ENCODE measurements at regions not wholly inside any gene's neighbourhood (a gene's known extent, or its start where the extent isn't known, plus 50 kb on each side); places are given as distances from the start of the nearest gene placed in this dataset.
"Not testable (repeated sequence)": the region's sequence is repeated elsewhere in the genome, so short reads cannot be mapped to it uniquely, and the experiment has no call there.

DNA sequence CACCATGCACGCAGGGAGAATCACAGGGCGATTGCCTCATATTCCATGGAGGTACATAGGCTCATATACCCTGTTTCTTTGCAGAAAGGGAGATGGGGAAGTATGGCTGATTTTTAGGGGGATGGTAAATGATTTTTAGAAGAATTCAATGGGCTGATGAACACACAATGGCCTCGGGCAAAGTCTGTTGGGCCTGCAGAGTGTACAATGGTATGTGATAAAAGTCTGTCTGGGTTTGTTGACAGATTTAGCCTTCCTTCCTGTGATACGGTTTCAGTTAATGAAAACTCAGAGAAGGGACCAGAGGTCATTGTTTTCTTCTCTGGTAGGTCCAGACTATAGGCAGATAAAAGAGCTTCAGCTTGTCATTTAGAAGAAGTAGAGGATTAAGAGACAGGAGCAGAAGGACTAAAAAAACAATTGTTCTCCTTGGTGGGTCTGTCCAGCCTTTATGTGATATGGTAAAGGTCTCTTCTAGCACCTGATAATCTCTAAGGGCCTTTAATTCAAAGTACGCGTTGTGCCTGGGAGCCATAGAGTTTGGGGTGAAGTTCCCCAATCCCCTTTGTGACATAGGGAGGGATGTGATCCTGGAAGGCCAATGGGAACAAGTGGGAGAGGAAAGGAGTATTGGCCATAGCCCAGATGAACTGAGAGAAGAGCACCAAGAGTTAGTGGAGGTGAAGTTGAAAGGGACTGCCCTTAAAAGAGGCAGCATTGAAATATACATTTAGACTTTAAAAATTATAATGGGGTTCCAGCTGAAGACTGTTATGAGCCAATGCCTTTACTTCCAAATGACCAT is 107.5 kb upstream of the SERPINE2 start:
- DNase-seq, result no peak

DNA sequence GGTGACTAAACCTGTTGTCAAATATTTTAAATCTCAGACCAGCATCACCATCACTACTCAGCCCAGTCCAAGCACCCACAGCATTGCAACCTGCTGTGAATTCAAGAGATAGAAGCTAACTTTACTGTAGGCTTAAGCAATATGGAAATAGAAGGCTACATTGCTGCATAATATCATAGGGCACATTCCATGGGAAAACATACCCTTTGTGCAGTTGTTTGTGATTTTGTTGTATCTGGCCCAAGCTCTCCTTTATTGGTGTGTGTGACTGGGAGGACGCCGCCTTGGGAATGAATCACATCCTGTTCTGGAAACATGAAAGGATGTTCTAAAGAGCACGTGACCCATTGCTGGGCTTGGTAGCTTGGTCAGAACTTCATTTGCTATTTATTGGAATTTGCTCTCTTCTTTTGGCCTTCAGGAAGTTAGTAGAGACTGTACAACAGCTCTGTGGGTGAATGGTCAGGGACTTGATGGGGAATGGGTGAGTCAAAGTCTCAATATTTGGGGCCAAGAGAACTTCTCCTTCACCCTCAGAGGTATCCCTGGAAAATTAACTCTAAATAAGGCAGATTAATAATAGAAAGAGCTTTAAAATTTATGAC is 106.8 kb upstream of the SERPINE2 start:
- DNase-seq, result no peak

DNA sequence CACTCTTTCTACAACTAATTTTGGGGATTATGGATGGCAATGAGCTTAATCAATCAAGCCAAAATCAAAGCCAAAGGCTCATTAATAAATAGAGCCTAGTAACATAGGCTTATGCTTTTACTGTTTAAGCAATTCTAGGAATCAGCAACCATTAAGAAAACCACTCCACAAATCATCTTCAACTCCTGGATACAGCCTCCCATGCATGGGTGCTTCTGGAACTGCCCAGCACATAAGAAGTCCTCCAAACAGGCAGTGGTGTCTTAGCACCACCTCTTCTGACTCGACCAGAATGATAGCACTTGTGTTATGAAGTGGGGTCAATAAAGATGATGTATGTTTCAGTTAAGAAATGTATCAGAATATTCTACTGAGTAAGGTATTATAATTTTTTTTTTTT is 104.4 kb upstream of the SERPINE2 start:
- no peak for DNase-seq

DNA sequence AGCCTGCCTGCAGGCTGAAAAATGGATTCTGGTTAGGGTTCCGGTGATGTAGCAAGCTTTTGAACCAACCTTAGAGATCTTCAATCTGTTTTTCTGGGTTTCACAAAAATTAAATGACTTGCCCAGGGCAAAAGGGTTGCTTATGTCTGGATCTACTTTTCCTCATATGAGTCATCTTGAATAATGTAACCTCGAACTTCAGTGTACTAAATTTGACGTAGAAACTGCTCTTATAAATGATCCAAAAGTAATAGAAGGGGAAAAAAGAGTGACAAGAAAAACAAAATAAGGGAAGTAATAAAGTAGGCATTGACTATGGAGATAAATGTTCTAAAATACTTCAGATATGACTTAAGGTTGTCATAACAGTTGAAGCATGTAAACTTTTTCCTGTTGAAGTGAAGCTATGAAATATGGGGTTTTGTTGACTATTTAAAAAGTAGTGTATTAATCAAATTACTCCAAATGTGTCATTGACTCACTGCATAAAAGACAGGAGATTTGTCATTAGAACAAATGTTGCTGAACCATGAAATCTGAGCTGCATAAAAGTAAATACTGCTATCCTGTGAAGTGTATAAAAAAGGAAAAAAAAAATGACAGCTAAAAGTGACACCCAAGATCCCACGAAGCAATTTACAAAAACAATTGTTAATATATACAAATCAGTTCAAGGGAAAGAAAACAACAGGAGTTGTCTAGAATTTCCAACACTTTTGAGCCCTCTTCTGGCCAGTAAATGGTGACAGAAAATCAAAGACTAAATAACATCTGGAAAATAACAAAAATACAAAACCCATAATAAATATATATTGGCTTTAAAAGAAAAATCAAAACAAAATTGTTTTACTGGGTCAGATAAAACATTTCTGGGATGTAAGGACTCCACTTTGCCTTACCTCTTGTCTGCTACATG is 103.6 kb upstream of the SERPINE2 start:
- DNase-seq, result no peak

DNA sequence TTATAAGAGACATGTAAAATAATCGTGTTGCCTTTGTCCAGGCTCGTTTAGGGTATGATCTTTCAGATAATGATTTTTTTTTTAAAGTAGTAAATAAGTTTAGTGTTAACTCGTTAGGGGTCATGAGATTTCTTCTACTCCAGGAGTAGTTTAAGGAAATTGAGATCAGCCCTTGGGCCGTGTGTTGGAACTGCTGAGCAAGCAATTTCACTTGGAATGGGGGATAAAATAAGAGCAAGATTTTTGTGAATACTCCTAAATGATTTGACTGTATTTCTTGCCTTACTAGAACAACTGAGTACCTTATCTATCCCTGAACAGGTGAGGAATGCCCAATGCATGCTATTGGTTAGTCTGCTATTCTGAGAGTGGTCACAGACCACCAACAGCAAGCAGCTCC is 102.2 kb upstream of the SERPINE2 start:
- no peak for DNase-seq

DNA sequence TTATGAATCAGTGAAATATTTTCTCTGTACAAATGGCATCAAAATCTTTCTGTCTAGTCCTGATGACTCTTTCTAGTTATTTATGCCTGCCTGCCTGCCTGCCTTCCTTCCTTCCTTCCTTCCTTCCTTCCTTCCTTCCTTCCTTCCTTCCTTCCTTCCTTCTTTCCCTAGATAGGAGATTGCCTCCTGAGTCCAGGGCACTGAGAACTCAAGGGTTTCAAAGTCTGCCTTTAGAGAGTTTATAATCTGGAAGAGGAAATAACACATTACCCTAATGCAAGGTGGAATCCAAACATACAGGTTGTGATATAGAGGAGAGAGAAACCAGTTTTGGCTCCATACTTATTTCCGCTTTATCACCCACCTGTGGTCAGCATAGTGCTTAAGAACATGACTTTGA is 98.1 kb upstream of the SERPINE2 start:
- no peak for DNase-seq

DNA sequence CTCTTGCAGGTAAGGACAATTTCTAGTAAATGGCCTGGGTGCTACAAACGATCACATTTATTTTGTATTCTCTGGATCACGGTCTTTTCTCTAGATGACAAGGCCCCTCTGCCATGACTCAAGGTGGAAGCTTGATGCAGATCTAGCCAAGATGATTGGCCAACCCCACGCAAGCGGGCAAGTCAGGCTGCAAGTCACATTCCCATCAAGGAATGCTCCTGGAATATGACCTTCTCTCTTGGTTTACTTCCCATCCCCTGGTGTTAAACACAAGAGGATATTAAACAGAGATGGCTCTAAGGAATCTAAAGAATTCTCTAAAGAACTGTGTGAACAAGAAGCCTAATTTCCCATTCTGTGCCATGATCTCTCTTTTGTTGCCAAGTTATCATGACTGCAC is 97.3 kb upstream of the SERPINE2 start:
- no peak for DNase-seq

DNA sequence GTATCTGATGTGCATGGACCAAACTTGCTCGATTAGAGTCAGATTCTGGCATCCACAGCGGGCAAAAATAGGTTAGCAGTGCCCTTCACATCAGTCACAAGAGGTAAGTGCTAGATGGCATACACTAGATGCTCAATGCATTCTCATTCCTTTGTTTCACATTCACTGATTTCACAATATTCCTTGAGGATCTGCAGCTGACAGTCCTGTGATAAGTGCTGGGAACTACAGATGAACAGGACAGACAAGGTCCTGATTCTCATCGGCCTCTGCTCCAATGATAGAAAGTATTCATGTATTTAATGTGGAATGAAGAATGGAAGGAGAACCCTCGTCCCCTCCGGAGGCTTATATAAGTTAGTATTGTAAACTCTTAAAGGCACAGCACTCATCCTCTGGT is 96.8 kb upstream of the SERPINE2 start:
- DNase-seq, result no peak

DNA sequence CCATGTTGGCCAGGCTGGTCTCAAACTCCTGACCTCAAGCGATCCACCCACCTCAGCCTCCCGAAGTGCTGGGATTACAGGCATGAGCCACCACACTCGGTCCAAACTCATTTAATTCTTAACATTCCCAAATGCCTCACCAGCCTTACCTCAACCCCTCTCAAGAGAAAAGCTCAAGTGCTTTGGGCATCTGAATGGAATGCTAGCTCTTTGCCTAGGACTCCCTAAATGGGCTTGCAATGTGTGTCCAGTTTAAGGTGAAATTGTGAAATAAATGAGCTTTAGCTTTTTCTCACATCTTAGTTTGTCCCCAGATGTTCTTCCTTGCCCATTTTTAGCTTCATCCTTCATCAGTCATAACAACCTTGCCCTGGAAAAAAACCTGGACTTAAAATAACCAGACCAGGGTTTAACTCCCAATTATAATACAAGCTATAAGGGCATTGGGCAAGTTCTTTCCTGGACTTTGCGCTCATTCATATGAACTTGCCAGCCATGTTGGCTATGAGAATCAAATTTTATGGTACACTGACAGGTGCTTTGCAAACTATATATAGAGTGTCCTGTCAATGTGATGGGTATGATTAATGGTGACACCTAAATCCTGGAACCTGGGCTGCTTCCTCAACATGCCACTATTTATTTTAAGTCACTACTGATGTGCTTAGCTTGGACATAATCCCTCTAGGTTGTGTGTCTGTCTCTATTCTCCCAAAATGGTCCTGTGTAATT is 95.1 kb upstream of the SERPINE2 start:
- DNase-seq, result no peak

DNA sequence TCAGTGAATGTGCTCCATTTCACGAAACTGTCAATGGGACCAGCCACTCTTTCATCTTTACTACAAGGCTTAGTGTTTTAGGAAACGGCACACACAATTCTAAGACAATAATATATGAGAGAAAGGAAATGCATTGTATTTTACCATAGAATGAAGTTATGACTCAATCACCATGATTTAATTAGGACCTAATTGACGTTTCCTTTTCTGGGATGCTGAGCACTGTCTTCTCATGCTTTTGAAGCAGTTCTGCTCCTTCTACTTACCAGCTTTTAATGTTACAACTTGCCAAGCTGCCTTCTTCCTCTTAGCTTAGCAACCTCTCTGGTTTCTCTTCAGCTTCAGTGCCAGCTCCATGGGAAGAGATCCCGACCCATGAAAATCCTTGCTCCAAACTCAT is 94.3 kb upstream of the SERPINE2 start:
- DNase-seq, result no peak

DNA sequence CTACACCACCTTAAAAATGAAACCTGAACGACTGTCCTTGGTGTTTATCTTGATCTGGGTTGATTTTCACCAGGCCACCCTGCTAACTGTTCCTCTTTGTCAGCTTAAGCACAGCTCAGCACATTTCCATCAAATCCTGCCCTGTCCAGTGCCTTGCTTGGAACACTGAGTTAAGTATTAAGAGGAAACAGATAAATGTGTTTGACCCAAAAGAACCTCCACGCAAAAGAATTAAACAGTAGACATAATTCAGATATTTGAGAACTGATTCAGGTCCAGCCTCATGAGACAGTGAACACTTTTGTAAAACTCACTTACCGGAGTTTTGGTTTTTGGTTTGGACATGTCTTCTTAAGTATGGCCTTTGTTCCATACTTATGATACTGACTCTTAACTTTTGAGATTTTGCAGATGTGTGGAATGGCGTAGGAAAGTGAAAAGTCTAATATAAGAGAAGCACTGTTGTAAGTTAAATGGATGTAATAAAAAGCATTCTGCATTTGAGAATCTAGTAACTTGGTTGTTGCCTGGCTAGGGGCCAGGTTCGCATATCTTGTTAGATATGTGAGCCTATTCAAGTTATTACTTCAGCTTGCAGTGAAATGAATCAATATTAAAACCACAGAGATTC is 88.9 kb upstream of the SERPINE2 start:
- no peak for DNase-seq

DNA sequence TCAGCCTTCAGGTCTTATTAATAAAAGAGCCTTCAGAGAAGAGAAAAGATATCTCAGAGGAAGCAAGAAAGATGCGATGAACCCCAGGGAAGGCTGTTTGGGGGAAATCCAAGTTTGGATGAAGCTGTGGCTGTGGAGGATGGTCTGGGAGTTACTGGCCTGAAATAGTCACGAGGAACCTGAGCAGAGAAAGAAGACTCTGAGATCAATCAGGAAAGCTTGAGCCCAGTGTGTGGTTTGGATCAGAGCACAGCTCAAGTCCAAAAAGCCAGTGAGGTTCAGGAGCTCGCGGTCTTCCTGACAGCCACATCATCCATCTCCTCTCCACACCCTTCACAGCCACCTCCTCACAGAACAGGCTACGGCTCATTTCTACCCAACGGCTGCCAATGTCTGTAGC is 87.4 kb upstream of the SERPINE2 start:
- no peak for DNase-seq

DNA sequence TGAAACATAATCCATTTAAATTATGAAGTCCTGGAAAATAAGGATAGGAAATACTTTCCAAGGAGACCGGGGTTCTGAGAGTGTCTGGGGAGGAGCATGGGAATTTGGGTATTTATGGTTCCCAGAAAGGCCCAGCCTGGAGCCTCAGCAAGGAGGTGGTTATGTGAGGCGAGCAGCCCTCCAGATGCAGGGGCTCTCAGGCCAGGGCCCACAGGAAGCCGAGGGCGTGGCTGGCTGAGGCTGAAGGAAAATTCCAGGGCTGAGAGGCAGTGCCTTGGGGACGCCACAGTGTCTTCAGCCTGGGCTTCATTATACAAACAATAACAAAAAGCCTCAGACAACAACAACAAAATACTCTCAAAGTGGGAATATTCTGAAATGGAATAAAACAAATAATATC is 86.9 kb upstream of the SERPINE2 start:
- DNase-seq, result no peak

DNA sequence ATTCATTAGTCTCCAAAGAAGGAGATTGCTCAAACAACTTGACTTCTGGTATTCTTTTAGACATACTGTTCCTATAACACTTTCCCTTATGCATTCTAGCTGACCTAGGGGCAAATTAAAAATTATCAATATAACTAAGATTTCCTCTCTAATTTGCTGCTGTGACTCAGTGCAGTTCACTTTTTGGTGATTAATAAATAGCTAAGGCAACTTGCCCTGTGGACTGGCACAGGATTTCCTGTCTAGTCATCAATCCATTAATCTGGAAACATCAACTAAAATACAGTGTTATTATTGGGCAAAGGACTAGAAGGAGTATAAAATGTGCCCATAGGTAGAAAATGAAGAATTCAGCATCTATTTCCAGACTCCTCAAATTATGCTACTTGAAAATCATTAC is 83.5 kb upstream of the SERPINE2 start:
- DNase-seq, result no peak

DNA sequence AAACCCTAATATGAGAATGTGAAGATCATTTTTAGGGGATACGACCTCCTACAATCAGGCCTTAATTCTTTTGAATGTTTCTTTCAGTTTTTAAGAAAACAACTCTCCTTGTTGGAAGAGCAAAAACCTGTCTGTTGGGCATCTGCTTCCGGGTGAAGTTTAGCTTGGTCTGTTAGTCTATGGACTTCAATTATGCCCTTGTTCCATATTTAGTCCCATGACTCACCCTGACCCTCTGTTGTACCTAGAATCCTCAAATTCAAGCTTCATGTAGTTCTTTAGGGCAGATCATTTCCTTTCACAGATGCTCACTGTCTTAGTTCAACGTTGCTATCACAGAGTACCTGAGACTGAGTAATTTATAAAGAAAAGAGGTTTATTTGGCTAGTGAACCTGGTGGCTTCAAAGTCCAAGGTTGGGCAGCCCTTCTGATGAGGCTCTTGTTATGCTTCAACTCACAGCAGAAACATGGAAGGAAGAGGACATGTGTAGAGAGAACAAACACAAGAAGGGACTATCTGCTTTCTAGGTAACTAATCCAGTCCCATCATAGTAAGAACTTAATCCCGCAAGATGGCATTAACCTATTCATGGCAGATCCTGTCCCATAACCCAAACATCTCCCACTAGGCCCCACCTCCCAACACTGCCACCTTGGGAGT is 82.5 kb upstream of the SERPINE2 start:
- DNase-seq, result no peak

DNA sequence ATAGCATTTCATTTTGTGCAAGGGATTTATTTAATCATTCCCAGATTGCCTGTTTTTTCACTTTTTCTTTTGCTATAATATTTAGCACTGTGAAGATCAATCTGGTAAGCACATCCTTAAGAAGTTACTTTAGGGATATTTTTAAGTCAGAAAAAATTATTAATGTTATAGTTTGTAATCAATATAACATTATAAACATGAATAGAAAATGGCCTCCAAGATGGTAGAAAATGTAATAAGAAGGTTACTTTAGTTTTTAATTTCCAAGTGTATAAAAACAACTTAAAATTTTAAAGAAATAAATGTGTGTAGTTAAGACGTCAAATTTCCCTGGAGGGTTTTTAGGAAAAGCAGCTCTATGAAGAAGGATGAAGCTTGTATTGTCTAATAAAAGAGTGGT is 81.9 kb upstream of the SERPINE2 start:
- DNase-seq, result no peak

DNA sequence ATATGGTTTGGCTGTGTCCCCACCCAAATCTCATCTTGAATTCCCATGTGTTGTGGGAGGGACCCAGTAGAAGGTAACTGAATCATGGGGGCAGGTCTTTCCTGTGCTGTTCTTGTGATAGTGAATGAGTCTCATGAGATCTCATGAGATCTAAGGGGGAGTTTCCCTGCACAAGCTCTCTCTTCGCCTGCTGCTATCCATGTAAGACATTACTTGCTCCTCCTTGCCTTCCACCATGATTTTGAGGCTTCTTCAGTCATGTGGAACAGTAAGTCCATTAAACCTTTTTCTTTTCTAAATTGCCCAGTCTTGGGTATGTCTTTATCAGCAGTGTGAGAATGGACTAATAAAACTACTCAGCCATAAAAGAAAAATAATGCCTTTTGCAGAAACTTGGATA is 80.8 kb upstream of the SERPINE2 start:
- not testable (repeated sequence) for DNase-seq

DNA sequence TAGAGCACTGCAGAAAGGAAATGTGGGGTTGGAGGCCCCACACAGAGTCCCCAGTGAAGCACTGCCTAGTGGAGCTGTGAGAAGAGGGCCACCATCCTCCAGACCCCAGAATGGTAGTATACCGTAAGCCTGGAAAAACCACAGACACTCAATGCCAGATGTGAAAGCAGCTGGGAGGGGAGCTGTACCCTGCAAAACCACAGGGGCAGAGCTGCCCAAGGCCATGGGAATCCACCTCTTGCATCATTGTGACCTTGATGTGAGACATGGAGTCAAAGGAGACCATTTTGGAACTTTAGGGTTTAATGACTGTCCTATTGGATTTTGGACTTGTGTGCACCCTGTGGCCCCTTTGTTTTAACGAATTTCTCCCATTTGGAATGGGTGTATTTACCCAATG is 75.3 kb upstream of the SERPINE2 start:
- DNase-seq, result no peak

DNA sequence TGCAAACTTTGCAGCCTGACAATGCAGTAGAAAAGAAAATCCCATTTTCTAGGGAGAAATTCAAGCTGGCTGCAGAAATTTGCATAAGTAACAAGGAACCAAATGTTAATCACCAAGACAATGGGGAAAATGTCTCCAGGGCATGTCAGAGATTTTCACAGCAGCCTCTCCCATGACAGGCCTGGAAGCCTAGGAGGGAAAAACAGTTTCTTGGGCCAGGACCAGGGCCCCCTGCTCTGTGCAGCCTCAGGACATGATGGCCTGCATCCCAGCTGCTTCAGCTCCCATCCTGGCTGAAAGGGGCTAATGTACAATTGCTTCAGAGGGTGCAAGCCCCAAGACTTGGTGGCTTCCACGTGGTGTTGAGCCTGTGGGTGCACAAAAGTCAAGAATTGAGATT is 74.8 kb upstream of the SERPINE2 start:
- not testable (repeated sequence) for DNase-seq

DNA sequence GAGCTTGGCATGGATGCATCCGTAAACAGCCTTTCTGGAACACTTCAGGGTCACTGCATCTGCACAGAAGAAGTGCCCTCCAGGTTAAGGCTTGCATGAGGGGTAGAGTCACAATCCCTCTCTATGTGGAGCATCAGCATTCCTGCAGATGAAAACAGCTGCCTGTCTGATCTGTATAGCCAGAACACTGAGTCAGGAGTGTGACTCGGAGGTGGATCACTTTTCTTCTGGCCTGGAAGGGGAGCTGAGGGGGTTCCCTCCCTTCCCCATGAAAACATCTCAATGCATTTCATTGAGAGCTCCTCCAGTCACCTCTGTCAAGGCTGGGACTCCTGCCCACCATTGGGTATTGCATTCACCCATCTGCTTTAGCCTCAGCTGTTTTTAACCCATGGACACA is 72.5 kb upstream of the SERPINE2 start:
- no peak for DNase-seq

DNA sequence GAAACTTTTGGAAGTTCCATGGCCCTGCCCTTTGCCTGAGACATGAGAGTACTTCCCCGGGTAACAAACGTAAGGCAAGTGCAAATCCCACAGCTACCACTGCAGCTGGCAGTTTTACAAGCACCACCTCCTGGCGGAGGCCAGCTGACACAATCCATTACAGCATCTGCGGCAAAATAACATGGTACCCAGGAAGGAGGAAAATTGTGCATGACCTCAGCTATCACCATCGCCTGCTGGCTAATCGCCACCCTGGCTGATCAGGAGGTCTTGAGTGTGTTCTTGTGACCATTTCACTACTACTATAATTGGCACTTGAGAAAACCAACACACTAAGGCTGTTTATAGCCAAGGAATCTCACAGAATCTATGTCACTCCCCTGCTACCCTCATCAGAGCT is 71.7 kb upstream of the SERPINE2 start:
- no peak for DNase-seq

DNA sequence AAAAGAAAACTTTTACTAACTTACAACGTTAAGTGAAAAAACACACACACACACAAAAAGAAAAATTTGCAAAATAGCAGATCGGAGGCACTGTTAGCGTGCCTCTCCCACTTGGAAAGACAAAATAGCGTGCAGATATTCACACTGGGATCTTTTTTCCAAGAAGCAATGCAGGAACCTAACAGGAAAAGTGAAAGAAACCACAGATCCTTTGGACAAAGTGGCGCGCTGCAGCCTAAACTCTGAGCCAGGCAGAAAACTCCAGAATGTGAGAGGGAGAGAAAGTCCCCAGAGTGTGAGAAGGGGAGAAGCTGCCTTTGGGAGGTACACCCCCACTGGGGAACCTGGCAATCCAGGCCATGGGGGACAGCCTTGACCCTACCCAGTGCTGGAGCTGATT is 70.7 kb upstream of the SERPINE2 start:
- no peak for DNase-seq
